ENCODE measurements at regions not wholly inside any gene's neighbourhood (a gene's known extent, or its start where the extent isn't known, plus 50 kb on each side); places are given as distances from the start of the nearest gene placed in this dataset.

GRCh38 chr14:83153081-83153480 lies 1619.4 kb upstream of the SEL1L start:
- TF ChIP-seq, protein P1, sequence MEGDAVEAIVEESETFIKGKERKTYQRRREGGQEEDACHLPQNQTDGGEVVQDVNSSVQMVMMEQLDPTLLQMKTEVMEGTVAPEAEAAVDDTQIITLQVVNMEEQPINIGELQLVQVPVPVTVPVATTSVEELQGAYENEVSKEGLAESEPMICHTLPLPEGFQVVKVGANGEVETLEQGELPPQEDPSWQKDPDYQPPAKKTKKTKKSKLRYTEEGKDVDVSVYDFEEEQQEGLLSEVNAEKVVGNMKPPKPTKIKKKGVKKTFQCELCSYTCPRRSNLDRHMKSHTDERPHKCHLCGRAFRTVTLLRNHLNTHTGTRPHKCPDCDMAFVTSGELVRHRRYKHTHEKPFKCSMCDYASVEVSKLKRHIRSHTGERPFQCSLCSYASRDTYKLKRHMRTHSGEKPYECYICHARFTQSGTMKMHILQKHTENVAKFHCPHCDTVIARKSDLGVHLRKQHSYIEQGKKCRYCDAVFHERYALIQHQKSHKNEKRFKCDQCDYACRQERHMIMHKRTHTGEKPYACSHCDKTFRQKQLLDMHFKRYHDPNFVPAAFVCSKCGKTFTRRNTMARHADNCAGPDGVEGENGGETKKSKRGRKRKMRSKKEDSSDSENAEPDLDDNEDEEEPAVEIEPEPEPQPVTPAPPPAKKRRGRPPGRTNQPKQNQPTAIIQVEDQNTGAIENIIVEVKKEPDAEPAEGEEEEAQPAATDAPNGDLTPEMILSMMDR (conservative IDR thresholded peaks at IDR 0.05; ENCODE audit: low read depth in 2 of 2), result no peak
- no peak for TF ChIP-seq EZH2 (IDR thresholded peaks at IDR 0.05; ENCODE audit: low read depth, unreplicated experiment)
- no peak for TF ChIP-seq EZH2phosphoT487 (IDR thresholded peaks at IDR 0.05; ENCODE audit: unreplicated experiment)
- no peak for TF ChIP-seq CREB1 (CRISPR knock-in tag; IDR thresholded peaks at IDR 0.05; ENCODE audit: low read depth)
- TF ChIP-seq, protein P2, sequence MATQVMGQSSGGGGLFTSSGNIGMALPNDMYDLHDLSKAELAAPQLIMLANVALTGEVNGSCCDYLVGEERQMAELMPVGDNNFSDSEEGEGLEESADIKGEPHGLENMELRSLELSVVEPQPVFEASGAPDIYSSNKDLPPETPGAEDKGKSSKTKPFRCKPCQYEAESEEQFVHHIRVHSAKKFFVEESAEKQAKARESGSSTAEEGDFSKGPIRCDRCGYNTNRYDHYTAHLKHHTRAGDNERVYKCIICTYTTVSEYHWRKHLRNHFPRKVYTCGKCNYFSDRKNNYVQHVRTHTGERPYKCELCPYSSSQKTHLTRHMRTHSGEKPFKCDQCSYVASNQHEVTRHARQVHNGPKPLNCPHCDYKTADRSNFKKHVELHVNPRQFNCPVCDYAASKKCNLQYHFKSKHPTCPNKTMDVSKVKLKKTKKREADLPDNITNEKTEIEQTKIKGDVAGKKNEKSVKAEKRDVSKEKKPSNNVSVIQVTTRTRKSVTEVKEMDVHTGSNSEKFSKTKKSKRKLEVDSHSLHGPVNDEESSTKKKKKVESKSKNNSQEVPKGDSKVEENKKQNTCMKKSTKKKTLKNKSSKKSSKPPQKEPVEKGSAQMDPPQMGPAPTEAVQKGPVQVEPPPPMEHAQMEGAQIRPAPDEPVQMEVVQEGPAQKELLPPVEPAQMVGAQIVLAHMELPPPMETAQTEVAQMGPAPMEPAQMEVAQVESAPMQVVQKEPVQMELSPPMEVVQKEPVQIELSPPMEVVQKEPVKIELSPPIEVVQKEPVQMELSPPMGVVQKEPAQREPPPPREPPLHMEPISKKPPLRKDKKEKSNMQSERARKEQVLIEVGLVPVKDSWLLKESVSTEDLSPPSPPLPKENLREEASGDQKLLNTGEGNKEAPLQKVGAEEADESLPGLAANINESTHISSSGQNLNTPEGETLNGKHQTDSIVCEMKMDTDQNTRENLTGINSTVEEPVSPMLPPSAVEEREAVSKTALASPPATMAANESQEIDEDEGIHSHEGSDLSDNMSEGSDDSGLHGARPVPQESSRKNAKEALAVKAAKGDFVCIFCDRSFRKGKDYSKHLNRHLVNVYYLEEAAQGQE (IDR thresholded peaks at IDR 0.05; ENCODE audit: unreplicated experiment), result no peak
- TF ChIP-seq POLR2AphosphoS5 (IDR thresholded peaks at IDR 0.05; ENCODE audit: low read depth), result no peak
- TF ChIP-seq JUNB (IDR thresholded peaks at IDR 0.05; ENCODE audit: unreplicated experiment), result no peak
- TF ChIP-seq ZNF331 (CRISPR knock-in tag; IDR thresholded peaks at IDR 0.05; ENCODE audit: low read depth), result no peak
- no peak for TF ChIP-seq STAT1 (IDR thresholded peaks at IDR 0.05; ENCODE audit: unreplicated experiment)

Measured in GM23338 (cell line).